Gastrocnemius medialis (tissue), 4 donors: ENCODE measurements at regions not wholly inside any gene's neighbourhood (a gene's known extent, or its start where the extent isn't known, plus 50 kb on each side); places are given as distances from the start of the nearest gene placed in this dataset.

Experiments
- POLR2A ChIP-seq, 2 donors: fragments of 450-650 bp; IDR thresholded peaks; one replicate each; pipeline ENCODE4 v1.6.1; 2017; ENCODE audit warnings: antibody characterized with exemption in 2 of 2, mild to moderate bottlenecking in 2 of 2, moderate library complexity in 2 of 2
- TF ChIP-seq, protein P1 (sequence below), 5 experiments: fragments of 450-650 bp in 3 of 5; fragments of 200-600 bp in 2 of 5; sonication (generic) in 2 of 5; IDR thresholded peaks in 4 of 5; conservative IDR thresholded peaks in 1 of 5; 1 replicate in 4 of 5; 2 replicates in 1 of 5; pipeline ENCODE4 v1.5.1; 2016 to 2019; ENCODE audit warnings: antibody characterized with exemption in 5 of 5, mild to moderate bottlenecking in 3 of 5, moderate library complexity in 3 of 5

DNA sequence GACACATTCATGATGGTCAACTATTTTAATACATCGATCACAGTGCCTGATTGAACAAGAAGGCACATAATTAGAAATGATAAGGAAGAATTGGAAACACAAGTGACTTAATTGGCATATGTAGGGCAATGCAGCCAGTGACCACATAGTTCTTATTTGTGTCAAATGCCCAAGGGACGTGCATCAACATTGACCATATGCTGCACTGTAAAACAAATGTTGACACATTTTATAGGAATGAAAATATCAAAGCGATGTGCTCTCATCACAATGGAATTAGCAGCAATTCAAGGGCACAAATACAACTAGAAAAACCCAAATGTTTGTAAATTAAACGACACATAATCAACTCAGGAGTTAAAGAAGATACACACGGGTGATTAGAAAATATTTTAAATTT lies 948.3 kb upstream of the PRKX start:
- TF ChIP-seq, protein P1, sequence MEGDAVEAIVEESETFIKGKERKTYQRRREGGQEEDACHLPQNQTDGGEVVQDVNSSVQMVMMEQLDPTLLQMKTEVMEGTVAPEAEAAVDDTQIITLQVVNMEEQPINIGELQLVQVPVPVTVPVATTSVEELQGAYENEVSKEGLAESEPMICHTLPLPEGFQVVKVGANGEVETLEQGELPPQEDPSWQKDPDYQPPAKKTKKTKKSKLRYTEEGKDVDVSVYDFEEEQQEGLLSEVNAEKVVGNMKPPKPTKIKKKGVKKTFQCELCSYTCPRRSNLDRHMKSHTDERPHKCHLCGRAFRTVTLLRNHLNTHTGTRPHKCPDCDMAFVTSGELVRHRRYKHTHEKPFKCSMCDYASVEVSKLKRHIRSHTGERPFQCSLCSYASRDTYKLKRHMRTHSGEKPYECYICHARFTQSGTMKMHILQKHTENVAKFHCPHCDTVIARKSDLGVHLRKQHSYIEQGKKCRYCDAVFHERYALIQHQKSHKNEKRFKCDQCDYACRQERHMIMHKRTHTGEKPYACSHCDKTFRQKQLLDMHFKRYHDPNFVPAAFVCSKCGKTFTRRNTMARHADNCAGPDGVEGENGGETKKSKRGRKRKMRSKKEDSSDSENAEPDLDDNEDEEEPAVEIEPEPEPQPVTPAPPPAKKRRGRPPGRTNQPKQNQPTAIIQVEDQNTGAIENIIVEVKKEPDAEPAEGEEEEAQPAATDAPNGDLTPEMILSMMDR (IDR thresholded peaks at IDR 0.05 in 4 of 5, conservative IDR thresholded peaks at IDR 0.05 in 1 of 5) = no peak
- no peak for TF ChIP-seq POLR2A (IDR thresholded peaks at IDR 0.05)
